ENCODE measurements at regions not wholly inside any gene's neighbourhood (a gene's known extent, or its start where the extent isn't known, plus 50 kb on each side); places are given as distances from the start of the nearest gene placed in this dataset.
"Not testable (repeated sequence)": the region's sequence is repeated elsewhere in the genome, so short reads cannot be mapped to it uniquely, and the experiment has no call there.

GRCh38 chr1:149157409-149157808, 54.1 kb upstream of the NBPF9 start:
- DNase-seq (ENCODE audit: low spot score), result not testable (repeated sequence)

GRCh38 chr1:149158308-149158707, 55.0 kb upstream of the NBPF9 start:
- not testable (repeated sequence) for DNase-seq (ENCODE audit: low spot score)

- not testable (repeated sequence) for DNase-seq (ENCODE audit: low spot score)
Observed at GRCh38 chr1:149163063-149163444, 59.7 kb upstream of the NBPF9 start.

- not testable (repeated sequence) for DNase-seq (ENCODE audit: low spot score)
Observed at GRCh38 chr1:149174765-149175164, 71.4 kb upstream of the NBPF9 start.

- DNase-seq (ENCODE audit: low spot score), result not testable (repeated sequence)
Observed at GRCh38 chr1:149175812-149176211, 72.5 kb upstream of the NBPF9 start.

- peak; percentile 64 for DNase-seq (ENCODE audit: low spot score)
Observed at GRCh38 chr1:149176453-149177316, 73.3 kb upstream of the NBPF9 start.

- not testable (repeated sequence) for DNase-seq (ENCODE audit: low spot score)
Observed at GRCh38 chr1:149190742-149191141, 87.4 kb upstream of the NBPF9 start.

GRCh38 chr1:149196651-149197050, 93.3 kb upstream of the NBPF9 start:
- DNase-seq (ENCODE audit: low spot score), result not testable (repeated sequence)

- DNase-seq (ENCODE audit: low spot score), result not testable (repeated sequence)
Observed at GRCh38 chr1:149200567-149200966, 97.2 kb upstream of the NBPF9 start.

GRCh38 chr1:149202283-149202682, 98.9 kb upstream of the NBPF9 start:
- not testable (repeated sequence) for DNase-seq (ENCODE audit: low spot score)

- not testable (repeated sequence) for DNase-seq (ENCODE audit: low spot score)
Observed at GRCh38 chr1:149204396-149204795, 101.0 kb upstream of the NBPF9 start.

- not testable (repeated sequence) for DNase-seq (ENCODE audit: low spot score)
Observed at GRCh38 chr1:149208836-149209235, 105.5 kb upstream of the NBPF9 start.

GRCh38 chr1:149211757-149212420, 108.5 kb upstream of the NBPF9 start:
- DNase-seq (ENCODE audit: low spot score), result not testable (repeated sequence)

- not testable (repeated sequence) for DNase-seq (ENCODE audit: low spot score)
Observed at GRCh38 chr1:149212946-149213345, 109.6 kb upstream of the NBPF9 start.

GRCh38 chr1:149213673-149214072, 110.3 kb upstream of the NBPF9 start:
- not testable (repeated sequence) for DNase-seq (ENCODE audit: low spot score)

GRCh38 chr1:149218080-149218988, 115.0 kb upstream of the NBPF9 start:
- not testable (repeated sequence) for DNase-seq (ENCODE audit: low spot score)

- not testable (repeated sequence) for DNase-seq (ENCODE audit: low spot score)
Observed at GRCh38 chr1:149219539-149219938, 116.2 kb upstream of the NBPF9 start.

GRCh38 chr1:149220463-149221074, 117.2 kb upstream of the NBPF9 start:
- DNase-seq (ENCODE audit: low spot score), result not testable (repeated sequence)

- DNase-seq (ENCODE audit: low spot score), result not testable (repeated sequence)
Observed at GRCh38 chr1:149227933-149228665, 124.7 kb upstream of the NBPF9 start.

- not testable (repeated sequence) for DNase-seq (ENCODE audit: low spot score)
Observed at GRCh38 chr1:149228672-149229585, 125.6 kb upstream of the NBPF9 start.

Measured in ecto neural progenitor cell (in vitro differentiated cells).